ENCODE measurements at regions not wholly inside any gene's neighbourhood (a gene's known extent, or its start where the extent isn't known, plus 50 kb on each side); places are given as distances from the start of the nearest gene placed in this dataset.

DNA sequence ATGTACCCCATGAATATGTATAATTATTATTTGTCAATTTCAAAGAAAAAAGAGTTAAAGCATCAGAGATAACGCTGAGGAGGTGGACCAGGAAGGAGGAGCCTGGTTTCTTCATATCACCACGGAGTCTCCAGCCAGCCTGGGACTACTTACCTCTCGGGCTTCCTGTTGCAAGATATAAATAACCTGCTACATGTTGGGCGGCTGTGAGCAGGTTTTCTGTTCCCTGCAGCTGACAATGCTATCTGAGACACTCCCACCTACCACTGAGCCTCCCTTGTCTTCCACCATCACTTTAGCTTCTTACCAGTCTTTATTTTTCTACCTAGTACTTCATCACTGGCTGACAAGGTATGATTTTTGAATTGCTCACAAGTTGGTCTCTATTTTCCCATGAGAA is 102.7 kb upstream of the CPEB4 start:
- no peak for ATAC-seq
- Histone ChIP-seq H3K4me1 (peaks cover 0 to 23% (median 6%) of the 10 kb centered on the region in 3 donors), H3K27ac (no peak overlapping the region), H3K4me3 (no peak overlapping the region), H3K36me3 (no peaks in the 10 kb centered on the region), H3K27me3 (no peaks in the 10 kb centered on the region), H3K9me3 (no peaks in the 10 kb centered on the region)
- TF ChIP-seq, protein P1, sequence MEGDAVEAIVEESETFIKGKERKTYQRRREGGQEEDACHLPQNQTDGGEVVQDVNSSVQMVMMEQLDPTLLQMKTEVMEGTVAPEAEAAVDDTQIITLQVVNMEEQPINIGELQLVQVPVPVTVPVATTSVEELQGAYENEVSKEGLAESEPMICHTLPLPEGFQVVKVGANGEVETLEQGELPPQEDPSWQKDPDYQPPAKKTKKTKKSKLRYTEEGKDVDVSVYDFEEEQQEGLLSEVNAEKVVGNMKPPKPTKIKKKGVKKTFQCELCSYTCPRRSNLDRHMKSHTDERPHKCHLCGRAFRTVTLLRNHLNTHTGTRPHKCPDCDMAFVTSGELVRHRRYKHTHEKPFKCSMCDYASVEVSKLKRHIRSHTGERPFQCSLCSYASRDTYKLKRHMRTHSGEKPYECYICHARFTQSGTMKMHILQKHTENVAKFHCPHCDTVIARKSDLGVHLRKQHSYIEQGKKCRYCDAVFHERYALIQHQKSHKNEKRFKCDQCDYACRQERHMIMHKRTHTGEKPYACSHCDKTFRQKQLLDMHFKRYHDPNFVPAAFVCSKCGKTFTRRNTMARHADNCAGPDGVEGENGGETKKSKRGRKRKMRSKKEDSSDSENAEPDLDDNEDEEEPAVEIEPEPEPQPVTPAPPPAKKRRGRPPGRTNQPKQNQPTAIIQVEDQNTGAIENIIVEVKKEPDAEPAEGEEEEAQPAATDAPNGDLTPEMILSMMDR (IDR thresholded peaks at IDR 0.05) = no peak
- TF ChIP-seq EP300 (IDR thresholded peaks at IDR 0.05) = no peak
- TF ChIP-seq POLR2A (IDR thresholded peaks at IDR 0.05) = no peak
- TF ChIP-seq POLR2AphosphoS5 (IDR thresholded peaks at IDR 0.05) = no peak
- WGBS, 2 donors (ENCODE audit: low coverage in 1 of 2) = 70 to 84% methylated on average over 4 of the region's 4 CpGs

DNA sequence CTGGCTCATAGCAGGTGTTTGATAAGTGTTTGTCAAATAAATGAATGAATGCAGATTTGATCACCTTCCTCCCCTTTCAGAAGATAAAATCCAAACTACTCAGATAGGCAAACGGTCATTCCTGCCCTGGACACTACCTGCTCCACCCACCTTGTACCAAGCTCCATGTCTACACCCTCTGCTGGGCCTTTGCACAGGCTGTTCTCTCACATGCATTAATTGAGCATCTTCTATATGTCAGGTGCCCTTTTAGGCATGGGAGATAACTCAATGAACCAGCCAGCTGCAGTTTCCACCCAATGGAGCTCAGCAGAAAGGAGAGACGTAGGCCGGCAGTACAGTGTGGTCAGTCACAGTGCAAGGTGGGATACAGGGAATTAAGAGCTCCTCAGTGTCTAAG is 102.3 kb upstream of the CPEB4 start:
- TF ChIP-seq, protein P1 (IDR thresholded peaks at IDR 0.05) = no peak
- TF ChIP-seq EP300 (IDR thresholded peaks at IDR 0.05) (no peak), POLR2A (IDR thresholded peaks at IDR 0.05) (no peak), POLR2AphosphoS5 (IDR thresholded peaks at IDR 0.05) (no peak)
- no peak overlapping the region for H3K27ac ChIP-seq
- H3K9me3 ChIP-seq = no peaks in the 10 kb centered on the region
- H3K4me1 ChIP-seq = peaks cover 0 to 23% (median 6%) of the 10 kb centered on the region in 3 donors
- H3K27me3 ChIP-seq = no peaks in the 10 kb centered on the region
- H3K36me3 ChIP-seq = no peaks in the 10 kb centered on the region
- WGBS, 2 donors (ENCODE audit: low coverage in 1 of 2) = 90 to 93% methylated on average over 1 to 3 of the region's 3 CpGs
- H3K4me3 ChIP-seq = no peak overlapping the region
- ATAC-seq = no peak

DNA sequence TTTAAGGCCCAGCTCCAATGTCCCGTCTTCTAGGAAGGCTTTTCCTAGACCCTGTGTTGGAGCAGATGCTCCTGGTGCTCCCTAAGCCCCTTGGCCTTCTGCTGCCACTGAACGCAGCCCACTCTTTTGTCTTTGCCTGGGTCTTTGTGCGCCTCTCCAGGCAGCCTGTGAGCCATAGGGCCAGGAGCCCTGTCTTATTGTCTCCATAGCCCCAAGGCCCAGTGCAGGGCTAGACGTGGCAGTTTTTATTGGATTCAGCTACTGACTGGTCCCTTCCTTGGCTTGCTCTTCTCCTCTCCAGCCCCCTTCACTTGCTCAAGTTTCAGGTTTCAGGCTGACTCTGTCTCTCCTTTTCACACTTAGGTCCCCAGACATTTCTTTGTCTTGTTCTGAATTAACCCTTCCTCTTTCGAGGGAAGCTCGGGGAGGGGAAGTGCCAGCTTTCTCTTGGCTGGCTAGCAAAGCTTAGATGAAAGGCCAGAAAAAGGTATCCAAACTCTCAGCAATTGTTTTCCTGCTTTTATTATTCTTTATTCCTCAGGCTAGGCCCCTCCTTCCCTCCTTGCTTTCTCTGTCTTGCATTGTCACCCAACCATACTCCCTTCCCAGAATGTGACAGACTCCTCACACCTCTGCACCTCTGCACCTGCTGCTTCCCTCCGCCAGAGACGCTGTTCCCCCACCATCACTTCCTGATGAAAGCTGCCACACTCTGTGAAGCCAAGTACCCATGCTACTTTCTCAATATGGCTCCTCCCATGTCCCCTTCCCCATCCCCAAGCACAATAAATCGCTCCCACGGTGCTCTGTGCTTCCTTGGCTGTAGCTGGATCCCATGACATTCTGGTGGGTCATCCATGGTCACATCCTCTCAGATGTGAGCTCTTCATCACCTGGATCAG is 101.6 kb upstream of the CPEB4 start:
- Histone ChIP-seq H3K4me1 (peaks cover 0 to 20% (median 6%) of the 10 kb centered on the region in 3 donors), H3K9me3 (no peaks in the 10 kb centered on the region), H3K27ac (no peak overlapping the region), H3K27me3 (no peaks in the 10 kb centered on the region), H3K36me3 (no peaks in the 10 kb centered on the region), H3K4me3 (no peak overlapping the region)
- WGBS, 2 donors (ENCODE audit: low coverage in 1 of 2) = 54 to 72% methylated on average over 4 to 8 of the region's 10 CpGs
- TF ChIP-seq EP300 (IDR thresholded peaks at IDR 0.05) (no peak), POLR2AphosphoS5 (IDR thresholded peaks at IDR 0.05) (no peak), POLR2A (IDR thresholded peaks at IDR 0.05) (no peak)
- TF ChIP-seq, protein P1 (IDR thresholded peaks at IDR 0.05) = no peak
- no peak for ATAC-seq

DNA sequence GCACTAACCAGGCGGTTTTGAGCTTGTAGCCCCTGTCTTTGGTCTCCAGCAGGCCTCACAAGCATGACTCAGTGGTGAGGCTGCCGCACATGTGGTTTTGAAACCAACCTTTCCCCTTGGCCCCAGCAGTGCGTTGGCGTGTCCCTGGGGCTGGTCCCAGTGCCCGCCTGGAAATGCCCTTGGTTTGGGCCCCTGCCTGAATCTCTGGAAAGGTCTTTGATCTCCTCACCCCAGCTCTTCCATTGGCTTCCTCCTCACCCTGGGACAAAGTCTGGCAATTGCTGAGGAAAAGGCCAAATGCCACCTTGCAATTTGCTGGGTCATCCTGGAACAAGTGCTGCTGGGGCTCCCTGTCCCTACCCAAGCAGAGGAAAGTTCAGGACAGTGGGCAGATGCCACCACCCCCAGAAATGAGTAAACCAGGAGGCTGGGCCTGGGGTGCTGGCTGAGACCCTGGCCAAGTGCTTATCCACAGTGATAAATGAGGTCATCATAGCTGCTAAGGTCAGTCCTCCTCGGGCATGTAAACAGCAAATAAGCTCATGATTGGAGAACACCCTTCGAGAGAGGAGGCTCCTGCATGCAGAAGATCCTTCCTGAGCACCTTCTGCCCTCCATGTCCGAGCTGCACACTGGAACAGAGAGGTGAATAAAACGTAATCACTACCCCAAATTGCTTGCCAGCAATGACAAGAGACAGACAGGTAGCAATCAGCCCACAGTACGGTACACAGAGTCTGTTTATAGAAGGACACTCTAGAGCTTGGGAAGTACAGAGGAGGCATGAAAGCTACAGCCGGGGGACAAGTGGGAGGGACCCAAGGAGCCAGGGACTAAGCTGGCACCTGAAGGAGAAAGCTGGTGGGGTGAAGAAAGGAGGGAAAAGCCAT is 98.9 kb upstream of the CPEB4 start:
- Histone ChIP-seq H3K4me3 (no peak overlapping the region), H3K4me1 (no peaks in the 10 kb centered on the region), H3K27ac (no peak overlapping the region), H3K27me3 (no peaks in the 10 kb centered on the region), H3K9me3 (no peaks in the 10 kb centered on the region), H3K36me3 (no peaks in the 10 kb centered on the region)
- WGBS, 2 donors (ENCODE audit: low coverage in 1 of 2) = 68 to 77% methylated on average over 6 to 7 of the region's 11 CpGs
- TF ChIP-seq EP300 (IDR thresholded peaks at IDR 0.05) (no peak), POLR2AphosphoS5 (IDR thresholded peaks at IDR 0.05) (no peak), POLR2A (IDR thresholded peaks at IDR 0.05) (no peak)
- TF ChIP-seq, protein P1 (IDR thresholded peaks at IDR 0.05) = no peak
- peak; percentile 33 for ATAC-seq
